GM12878 (cell line): ENCODE measurements at regions not wholly inside any gene's neighbourhood (a gene's known extent, or its start where the extent isn't known, plus 50 kb on each side); places are given as distances from the start of the nearest gene placed in this dataset.

Experiments used
- ATAC-seq: fragments of 200-7000 bp; cut with Tn5 transposase; 3 replicates; pipeline ENCODE4 v1.9.1; 2020; ENCODE audit warnings: mild to moderate bottlenecking, moderate library complexity
- BruUV-seq: library from RNA; stranded (reverse); fragments of 400-500 nt; replicated peaks from 2 replicates; lab custom pipeline; 2021; lab: Mats Ljungman, UMichigan
- CTCF ChIA-PET: fragments of 300-600 bp; sonication (Branson Sonifier 250); formaldehyde crosslinking; extraction: SDS; loops from one replicate; lab custom pipeline; 2021; ENCODE audit warnings: inconsistent platforms; lab: Yijun Ruan, JAX
- POLR2A ChIA-PET: fragments of 350-600 bp; formaldehyde crosslinking; extraction: SDS; loops from one replicate; lab custom pipeline; 2021; ENCODE audit warnings: inconsistent platforms; lab: Charles Lee
- RAD21 ChIA-PET: fragments of 300-600 bp; sonication (Branson Sonifier 250); formaldehyde crosslinking; loops from one replicate; lab custom pipeline; 2023; ENCODE audit warnings: antibody characterized with exemption; ENCODE audit not compliant: unreplicated experiment; lab: Charles Lee
- SMC1A ChIA-PET: fragments of 300-600 bp; sonication (Branson Sonifier 250); formaldehyde crosslinking; loops from one replicate; lab custom pipeline; 2023; ENCODE audit not compliant: unreplicated experiment, uncharacterized antibody; lab: Charles Lee
- DNase-seq: peaks from one replicate; pipeline ENCODE4 v3.0.0-alpha.2; 2011; ENCODE audit warnings: low read depth, low spot score
- FAIRE-seq: peaks from 3 replicates; lab custom pipeline; 2011; peaks lifted over from hg19 to GRCh38; lab: Jason Lieb, UNC
- H2AFZ ChIP-seq: 2 replicates; pipeline ENCODE4 v1.6.0; 2011; ENCODE audit warnings: low read depth, low read length, control low read depth; ENCODE audit not compliant: control insufficient read depth
- H3K27ac ChIP-seq: 2 replicates; pipeline ENCODE4 v1.5.1; 2011; ENCODE audit warnings: control low read depth; ENCODE audit not compliant: control insufficient read depth, insufficient read depth
- H3K27me3 ChIP-seq, 2 experiments: replicated peaks in 1 of 2; 2 replicates each; pipeline versions ENCODE4 v1.6.0 to v1.6.1; 2011; ENCODE audit warnings: low read length in 1 of 2; ENCODE audit not compliant: control insufficient read depth in 2 of 2, insufficient read depth in 2 of 2
- H3K36me3 ChIP-seq, 2 experiments: 2 replicates each; pipeline ENCODE4 v1.5.1; 2011; ENCODE audit warnings: low read length in 1 of 2; ENCODE audit not compliant: control insufficient read depth in 2 of 2, insufficient read depth in 2 of 2
- H3K4me1 ChIP-seq: 2 replicates; pipeline ENCODE4 v1.6.1; 2011; ENCODE audit warnings: mild to moderate bottlenecking, low read length, moderate library complexity, mixed read lengths; ENCODE audit not compliant: control insufficient read depth, insufficient read depth
- H3K4me2 ChIP-seq: 2 replicates; pipeline ENCODE4 v1.6.0; 2011; ENCODE audit warnings: control low read depth; ENCODE audit not compliant: control insufficient read depth, insufficient read depth
- H3K4me3 ChIP-seq: fragments of 200-600 bp; sonication (generic); 2 replicates; pipeline ENCODE4 v1.5.1; 2016
- H3K79me2 ChIP-seq: 2 replicates; pipeline ENCODE4 v1.6.0; 2011; ENCODE audit warnings: low read length; ENCODE audit not compliant: control insufficient read depth, insufficient read depth
- H3K9ac ChIP-seq: 2 replicates; pipeline ENCODE4 v1.8.0; 2011; ENCODE audit warnings: low read length, control low read depth, mixed read lengths; ENCODE audit not compliant: control insufficient read depth, insufficient read depth
- H3K9me3 ChIP-seq: replicated peaks from 3 replicates; pipeline ENCODE4 v1.5.1; 2011; ENCODE audit warnings: mild to moderate bottlenecking, low read length; ENCODE audit not compliant: control insufficient read depth, insufficient read depth
- H4K20me1 ChIP-seq: 2 replicates; pipeline ENCODE4 v1.6.0; 2011; ENCODE audit not compliant: control insufficient read depth, insufficient read depth
- CHD1 ChIP-seq: IDR thresholded peaks from 2 replicates; pipeline ENCODE4 v1.6.1; 2012; ENCODE audit warnings: low read depth, low read length, improper control_type of control experiment
- CUX1 ChIP-seq: IDR thresholded peaks from 2 replicates; pipeline ENCODE4 v1.6.1; 2012; ENCODE audit warnings: improper control_type of control experiment, low read depth, low read length; ENCODE audit not compliant: insufficient replicate concordance
- IRF5 ChIP-seq: fragments of 450-650 bp; IDR thresholded peaks from 2 replicates; pipeline ENCODE4 v1.6.1; 2017; ENCODE audit warnings: borderline replicate concordance
- USF1 ChIP-seq: IDR thresholded peaks from 2 replicates; pipeline ENCODE4 v1.6.1; 2011; ENCODE audit warnings: borderline replicate concordance, low read depth, mild to moderate bottlenecking, moderate library complexity, mixed read lengths, low read length; ENCODE audit not compliant: insufficient read depth; ENCODE audit errors: extremely low read length
- WGBS: methylation state at CpG from one replicate; pipeline ENCODE4 v1.1.6; 2016; ENCODE audit warnings: low lambda C conversion rate; ENCODE audit not compliant: insufficient replicate concordance, insufficient coverage; ENCODE audit errors: missing lambda C conversion rate; 5-methylcytosine and 5-hydroxymethylcytosine counted together
- in situ Hi-C: fragments of 300-500 bp; cut with MboI; formaldehyde crosslinking; loops from 9 replicates; pipeline ENCODE4 v1.14.3; 2018; ENCODE audit warnings: mixed read lengths
- intact Hi-C: fragments of 100-400 bp; cut with micrococcal nuclease; formaldehyde crosslinking; loops from one replicate; pipeline ENCODE4 v1.14.2; 2022; ENCODE audit not compliant: unreplicated experiment

GRCh38 chr6:77055711-77056110 lies 407.6 kb downstream of the HTR1B start:
- POLR2A ChIA-PET, result no interaction called here
- RAD21 ChIA-PET, result no interaction called here
- FAIRE-seq, result no peak
- H3K4me1 ChIP-seq, result no peaks in the 10 kb centered on the region
- no peak overlapping the region for H3K9ac ChIP-seq
- no peaks in the 10 kb centered on the region for H4K20me1 ChIP-seq
- 46% methylated on average over 4 of the region's 4 CpGs for WGBS
- no peaks in the 10 kb centered on the region for H3K36me3 ChIP-seq
- no peak overlapping the region for H3K4me2 ChIP-seq
- intact Hi-C loops, result no loop called here
- no peak for ATAC-seq
- SMC1A ChIA-PET, result interaction anchor here (1.0 kb wide), 1 partner anchor 20 kb away, joined by 3 read pairs; no protein-coding TSS in a partner anchor
- no peaks in the 10 kb centered on the region for H3K27me3 ChIP-seq
- no peaks in the 10 kb centered on the region for H3K79me2 ChIP-seq
- no peaks in the 10 kb centered on the region for H3K9me3 ChIP-seq
- CTCF ChIA-PET, result no interaction called here
- no peak for DNase-seq
- no peak overlapping the region for H3K4me3 ChIP-seq
- no peak overlapping the region for H2AFZ ChIP-seq
- in situ Hi-C loops, result no loop called here
- BruUV-seq, result no TSS peak
- TF ChIP-seq CHD1 (no peak), IRF5 (no peak), USF1 (no peak), CUX1 (no peak)
- no peak overlapping the region for H3K27ac ChIP-seq
